ENCODE measurements at regions not wholly inside any gene's neighbourhood (a gene's known extent, or its start where the extent isn't known, plus 50 kb on each side); places are given as distances from the start of the nearest gene placed in this dataset.
A peak's percentile ranks its signal among the peaks of the same experiment; 100 is the strongest.

DNA sequence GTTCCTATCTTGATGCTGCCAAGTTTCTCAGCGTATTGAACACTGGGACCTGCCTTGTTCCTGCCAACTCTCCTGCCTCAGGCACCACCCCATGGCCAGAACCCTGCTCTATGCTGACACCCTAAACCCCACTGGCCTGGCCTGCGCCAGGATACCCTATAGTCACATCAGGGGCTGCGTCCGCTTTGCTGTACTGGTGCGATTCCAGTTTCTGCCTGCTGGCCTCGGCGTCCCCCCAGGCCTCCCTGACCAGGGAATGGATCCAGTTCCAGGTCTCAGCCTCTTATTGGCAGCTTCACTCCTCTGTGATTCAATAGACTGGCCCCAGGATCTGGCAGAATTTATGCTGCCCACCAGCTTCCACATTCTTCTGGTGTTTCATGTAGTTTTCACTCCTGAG, 55.0 kb downstream of the GPR6 start:
- no peak for DNase-seq

DNA sequence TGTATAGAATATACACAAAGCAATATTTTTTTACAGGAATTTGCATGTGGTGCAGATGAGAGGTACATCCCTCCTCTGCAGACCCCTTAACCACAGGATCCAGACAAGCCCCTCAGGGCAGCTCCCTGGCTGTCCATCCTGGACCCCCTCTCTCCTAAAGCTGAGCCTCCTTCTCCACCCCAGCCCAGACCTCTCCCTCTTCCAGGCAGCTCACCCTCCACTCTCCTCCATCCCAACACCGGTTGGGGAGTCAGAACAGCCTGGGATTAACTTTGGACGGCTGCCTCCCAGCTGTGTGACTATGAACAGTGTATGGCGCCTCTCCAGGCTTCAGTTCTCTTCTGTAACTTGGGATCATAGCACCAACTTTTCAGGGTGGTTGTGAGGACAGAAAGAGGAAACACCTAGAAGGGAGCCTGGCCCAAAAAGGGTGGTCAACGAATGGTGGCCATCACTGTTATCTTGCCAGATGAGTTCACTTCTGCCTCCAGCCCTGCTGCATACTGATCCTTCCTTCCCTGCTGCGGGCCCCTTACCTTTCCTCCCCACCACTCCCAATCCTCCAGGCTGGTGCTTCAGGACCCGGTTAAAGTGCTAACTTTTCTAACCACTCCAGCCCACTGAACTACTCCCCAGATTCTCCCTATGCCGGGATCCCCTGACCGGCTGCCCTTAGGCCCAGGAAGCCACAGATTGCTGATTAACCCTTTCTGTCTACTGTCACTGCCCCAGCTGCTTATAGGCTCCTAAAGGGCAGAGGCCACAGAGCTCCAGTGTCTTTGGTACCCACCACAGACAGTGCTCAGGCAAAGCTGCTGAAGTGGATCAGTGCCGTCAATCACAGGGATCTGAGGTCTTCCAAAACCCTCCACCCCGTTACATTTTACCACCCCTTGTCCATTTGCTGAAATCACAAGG, 55.9 kb downstream of the GPR6 start:
- DNase-seq: no peak

DNA sequence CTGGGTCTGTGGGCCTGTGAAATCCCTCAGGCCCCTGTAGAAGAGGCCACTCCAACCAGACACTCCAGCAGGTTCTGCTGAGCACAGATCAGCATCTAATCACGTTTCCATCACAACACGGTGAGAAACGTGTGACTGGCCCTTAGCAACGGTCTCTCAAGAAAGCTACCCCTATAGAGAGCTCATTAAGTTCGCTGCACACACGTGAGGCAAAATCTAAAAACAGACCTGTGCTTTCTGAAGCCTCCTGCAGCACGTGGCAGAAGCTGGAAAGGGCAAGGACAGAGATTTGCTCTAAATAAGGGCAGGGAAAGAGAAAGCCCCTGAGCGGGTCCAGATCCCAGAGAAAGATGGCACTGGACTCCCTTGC, 56.5 kb downstream of the GPR6 start:
- DNase-seq: peak in 2 of 58 donors; percentile 8 to 11

DNA sequence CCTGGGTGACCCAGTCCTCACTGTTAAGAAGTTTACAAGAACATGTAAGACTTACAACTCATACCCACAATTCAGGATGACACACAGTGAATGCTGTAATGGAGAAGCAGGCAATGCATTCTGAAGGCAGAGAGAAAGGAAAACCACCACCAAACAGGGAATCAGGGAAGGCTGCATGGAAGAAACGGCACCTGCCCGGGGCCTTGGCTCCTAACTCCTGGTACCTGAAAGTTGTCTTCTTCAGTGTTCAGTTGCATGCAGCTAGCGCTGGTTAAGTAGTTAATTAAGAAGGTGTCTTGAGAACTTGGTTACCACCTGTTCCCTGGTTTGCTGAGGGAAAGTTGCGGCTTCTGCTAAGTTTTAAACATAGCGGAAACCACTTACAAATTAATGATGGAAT, 57.2 kb downstream of the GPR6 start:
- DNase-seq: no peak

DNA sequence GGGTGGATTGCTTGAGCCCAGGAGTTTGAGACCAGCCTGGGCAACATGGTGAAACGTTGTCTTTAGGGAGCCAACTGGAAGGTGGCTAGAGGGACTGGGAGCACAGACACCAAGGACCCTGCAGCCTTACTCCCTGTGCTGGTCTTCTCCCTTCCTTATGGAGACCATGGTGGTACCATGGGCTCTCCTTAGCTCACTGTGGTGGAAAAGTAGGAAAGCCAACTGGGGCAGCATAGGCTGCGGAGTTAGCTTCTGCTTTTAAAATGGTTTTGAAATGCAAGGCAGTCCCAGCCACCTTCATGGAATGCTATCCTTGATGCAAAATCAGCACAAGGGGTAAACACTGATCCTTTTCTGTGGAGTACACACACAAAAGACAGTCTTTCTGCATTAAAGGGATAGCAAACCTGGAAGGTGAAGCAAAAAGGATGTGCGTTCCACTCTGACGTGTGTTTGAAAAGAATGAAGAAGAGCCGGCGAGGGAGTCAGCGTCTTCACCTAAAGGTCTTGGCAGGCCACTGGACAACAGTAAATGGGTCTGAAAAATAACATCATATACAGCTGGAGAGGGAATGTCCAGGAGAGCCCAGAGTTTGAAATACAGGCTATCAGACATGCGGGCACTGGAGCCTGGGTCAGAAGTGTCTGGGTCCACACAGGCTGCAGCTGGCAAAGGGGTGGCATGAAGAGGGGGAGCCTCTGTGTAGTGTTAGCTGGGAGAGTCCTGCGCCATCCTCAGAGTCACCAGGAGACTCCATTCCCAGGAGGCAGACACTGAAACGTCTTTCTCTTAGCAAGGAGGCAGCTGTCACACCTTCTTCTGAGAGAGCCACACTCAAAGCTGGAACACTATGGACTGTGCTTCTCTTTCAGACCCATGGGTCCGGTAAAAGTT, 58.5 kb downstream of the GPR6 start:
- DNase-seq: no peak

DNA sequence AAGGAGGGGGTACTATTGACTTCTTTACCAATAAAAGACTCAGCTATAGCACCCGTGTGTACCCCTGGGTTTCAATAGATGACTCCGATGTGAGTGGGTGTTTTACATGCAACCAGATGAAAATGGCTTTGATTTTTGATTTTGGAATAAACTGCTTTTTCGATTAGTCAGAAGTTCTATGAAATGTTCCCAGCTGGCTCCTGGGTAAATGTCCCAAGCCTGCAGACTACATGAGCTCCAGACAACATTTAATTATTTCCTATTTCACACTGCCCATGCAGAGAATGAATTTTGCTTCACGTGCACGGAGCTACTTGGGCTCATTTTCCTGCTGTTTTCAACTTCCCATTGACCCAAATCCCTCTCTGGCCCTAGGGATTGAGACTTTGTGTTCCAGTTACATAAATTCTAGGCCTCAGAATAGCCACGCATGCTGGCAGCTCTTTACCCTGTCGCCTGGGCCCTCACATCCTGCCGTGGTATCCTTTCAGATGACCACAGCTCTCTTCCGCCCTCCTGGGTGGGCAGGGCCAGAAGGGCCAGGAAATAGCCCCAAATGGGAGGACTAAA, 59.7 kb downstream of the GPR6 start:
- no peak for DNase-seq

DNA sequence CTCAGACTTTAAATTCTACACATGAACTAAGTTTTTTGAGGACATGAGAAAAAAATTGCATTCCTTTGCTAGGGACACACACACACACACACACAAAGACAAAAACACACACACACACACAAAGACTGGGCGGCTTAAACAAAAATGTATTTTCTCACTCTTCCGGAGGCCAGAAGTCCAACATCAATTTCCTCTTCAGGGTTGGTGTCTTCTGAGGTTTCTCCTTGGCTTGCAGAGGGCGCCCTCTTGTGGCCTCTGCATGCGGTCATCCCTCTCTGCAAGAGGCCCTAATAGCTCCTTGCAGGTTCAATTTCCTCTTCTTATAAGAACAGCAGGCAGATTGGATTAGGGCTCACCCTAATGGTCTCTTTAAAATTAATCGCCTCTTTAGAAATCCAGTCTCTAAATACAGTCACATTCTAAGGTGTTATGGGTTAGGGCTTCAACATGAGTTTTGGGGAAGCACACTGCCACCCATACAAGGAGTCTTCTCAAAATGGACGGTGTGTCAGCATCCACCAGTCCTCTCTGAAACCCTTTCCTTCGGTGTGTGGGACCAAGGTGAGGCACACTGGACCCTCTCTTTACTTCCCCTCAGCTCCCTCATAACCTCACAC, 61.4 kb downstream of the GPR6 start:
- DNase-seq: peak in 56 of 58 donors; percentile 8 to 88 (median 64)

DNA sequence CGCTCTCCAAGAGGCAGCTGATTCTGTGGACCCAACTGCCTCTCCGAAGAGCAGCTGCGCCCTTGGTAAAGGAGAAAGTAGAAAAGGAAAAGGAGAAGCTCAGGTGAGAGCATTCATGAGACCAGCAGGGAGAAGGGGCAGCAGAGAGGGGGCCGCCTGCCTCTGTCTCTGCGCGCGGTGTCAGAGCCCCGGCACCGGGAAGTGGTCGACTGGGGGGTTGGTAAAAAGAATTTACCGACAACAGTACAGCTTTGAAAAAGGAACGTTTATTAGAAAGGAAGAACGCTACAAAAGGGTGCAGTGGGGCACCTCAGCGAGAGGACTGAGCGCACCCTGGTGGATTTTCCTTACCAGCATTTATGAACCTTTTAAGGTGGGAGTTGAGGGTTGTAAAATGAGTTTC, 61.9 kb downstream of the GPR6 start:
- DNase-seq: peak in 1 of 58 donors; percentile 32

DNA sequence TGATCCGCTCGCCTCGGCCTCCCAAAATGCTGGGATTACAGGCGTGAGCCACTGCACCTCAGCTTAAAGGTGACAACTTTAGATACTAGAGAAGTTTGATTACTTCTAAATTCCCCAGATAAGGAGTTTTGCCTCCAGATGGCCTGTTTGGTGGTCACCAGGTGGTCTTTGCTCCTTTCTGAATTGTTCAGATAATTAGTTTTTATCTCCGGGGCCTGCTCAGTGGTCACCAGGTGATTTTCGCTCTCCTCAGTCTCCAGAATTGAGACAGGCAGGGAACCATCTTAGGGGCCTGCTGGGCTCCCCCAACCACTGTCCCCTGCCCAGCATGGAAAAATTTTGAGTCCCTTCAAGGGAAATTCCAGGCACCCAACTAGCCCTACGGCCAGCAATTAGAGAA, 62.6 kb downstream of the GPR6 start:
- DNase-seq: no peak

DNA sequence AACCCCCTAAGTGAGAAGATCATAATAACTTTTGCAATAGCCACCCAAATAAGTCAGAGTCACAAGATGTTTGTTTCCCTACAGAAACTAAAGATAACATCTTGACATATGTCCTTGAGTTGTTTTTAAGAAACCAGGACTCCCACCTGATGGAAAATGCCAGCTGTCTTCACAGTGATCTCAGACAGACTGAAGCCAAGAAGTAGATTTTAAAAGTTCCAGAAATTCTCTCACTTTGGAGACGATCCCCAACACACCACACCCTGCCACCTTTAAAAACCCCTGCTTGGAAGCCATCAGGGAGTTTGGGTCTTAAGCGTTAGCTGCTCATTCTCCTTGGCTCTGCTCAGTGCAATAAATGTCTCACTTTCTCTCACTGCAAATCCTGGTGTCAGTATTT, 63.0 kb downstream of the GPR6 start:
- DNase-seq: peak in 3 of 58 donors; percentile 19 to 22 (median 22)

DNA sequence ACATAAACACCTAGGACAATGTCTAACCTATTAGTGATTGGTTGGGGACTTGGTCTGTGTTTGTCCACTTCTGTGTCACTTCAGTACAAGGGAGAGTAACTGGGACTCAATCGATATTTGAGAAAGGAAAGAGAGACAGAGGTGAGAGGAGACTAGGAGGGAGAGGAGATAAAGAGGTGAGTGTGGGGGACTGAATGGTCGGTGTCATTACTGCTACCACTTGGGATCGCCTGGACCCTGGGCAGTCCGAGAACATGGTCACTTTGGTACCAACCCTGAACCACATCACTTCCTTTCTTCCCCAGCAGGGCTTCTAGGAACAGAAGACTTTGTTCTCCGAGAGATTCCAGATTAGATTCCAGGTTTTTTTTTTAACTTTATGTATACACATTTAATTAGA, 63.7 kb downstream of the GPR6 start:
- no peak for DNase-seq

DNA sequence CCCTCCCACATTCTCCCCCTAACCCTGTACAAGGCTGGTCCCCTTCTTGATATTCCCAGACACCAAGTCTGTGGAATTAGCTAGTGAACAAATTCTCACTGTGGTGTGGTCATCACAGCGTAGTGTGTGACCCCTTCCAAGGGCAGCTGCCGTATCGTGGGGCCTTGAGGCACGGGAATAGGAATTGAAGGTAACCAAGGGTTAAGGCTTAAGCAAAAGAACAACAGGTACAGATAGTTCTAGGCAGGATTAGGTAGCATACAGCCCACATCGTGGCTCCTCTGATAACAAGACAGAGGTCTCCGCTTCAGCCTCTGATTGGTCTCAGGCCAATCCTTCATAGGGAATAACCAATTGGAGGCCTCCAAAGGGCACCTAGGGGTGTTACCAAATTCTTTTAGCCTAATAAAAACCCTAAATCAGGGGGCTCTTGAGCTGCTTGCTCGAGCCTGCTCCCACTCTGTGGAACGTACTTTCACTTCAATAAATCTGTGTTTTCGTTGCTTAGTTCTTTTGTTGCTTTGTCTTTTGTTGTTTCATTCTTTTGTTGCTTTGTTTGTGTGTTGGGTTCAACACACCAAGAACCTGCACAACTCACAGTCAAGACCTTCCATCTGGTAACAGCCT, 64.7 kb downstream of the GPR6 start:
- no peak for DNase-seq

DNA sequence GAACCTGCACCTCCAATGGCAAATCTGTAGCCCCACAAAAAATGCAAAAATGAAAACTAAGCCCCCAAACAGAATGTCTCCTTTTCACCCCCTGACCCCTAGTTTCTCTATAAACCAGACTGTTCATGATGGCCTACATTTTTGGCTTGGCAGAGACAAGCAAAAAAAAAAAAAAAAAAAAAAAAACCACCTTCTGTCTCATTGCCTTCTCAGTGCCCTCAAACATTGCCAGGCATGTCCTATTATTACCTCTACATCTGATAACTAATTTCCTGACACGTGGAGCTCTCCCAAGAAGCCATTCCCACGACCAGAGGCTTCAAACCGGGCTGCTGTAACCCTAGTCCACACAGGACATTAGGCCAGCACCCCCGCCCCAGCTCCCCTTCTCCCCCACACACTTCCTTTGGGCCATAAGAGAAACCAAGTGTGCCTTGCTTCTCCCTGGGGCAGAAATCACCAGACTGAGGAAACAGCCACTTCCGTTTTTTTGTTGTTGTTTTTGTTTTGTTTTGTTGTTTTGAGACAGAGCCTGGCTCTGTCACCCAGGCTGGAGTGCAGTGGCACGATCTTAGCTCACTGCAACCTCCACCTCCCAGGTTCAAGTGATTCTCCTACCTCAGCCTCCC, 65.4 kb downstream of the GPR6 start:
- no peak for DNase-seq

DNA sequence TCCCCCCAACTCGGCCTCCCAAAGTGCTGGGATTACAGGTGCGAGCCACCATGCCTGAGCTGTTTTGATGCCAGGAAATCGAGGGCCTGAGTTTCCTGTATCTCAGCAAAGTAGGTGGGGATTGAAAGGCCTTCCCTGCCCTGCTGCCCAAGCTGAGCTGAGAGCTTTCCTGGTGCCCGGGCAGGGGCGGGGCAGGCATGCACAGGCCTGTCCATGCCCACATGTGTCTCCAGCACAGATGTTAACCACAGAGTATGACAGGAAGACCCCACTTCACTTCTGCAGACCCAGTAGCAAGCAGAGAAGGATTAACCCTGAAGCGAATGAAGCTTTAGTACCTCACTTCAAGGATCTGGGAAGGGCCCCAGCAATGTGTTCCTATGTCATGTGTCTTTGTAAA, 66.0 kb downstream of the GPR6 start:
- no peak for DNase-seq

DNA sequence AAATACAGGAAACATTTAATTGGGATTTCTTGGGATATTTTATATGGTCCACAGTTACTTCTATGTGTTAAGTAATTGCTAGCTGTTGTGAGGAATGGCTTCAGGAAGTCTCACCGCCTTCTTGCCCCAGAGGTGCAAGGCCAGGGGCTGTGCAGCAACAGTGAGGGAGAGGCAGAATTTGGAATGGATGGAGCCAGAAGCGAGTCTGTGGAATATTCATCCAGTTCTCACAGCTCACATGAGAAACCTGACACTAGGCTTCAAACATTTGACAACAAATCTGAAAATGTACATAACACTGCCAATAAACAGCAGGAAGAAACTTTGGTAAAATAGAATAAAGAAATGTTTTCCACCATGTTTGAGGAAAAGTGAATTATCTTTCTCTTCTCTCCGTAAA, 66.5 kb downstream of the GPR6 start:
- no peak for DNase-seq

DNA sequence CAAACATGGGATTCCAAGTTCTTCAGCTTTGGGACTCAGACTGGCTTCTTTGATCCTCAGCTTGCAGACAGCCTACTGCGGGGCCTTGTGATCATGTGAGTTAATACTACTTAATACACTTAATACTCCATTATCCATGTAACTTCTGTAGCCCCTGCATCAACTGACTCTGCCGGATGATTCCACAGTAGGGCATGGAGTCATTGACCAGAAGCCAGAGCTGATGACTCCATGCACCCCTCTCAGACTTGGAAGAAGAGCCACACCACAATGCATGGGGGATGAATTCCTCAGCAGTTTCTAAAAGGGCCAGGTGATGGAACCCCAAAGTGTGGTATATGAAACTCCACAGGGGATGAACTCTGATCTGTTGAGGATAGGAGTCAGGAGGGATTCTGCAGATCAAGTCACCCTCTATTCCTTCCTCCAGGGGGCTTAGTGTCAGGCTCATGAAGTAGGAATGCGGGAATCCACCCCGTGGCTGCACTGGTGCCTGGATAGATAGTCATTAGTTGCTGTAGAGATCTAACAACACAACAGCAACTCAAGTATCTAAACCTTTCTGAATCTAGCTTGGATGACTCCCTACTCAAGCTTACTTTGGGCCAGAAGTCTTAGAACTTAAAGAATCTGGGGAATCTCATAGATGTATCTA, 70.2 kb downstream of the GPR6 start:
- DNase-seq: no peak

DNA sequence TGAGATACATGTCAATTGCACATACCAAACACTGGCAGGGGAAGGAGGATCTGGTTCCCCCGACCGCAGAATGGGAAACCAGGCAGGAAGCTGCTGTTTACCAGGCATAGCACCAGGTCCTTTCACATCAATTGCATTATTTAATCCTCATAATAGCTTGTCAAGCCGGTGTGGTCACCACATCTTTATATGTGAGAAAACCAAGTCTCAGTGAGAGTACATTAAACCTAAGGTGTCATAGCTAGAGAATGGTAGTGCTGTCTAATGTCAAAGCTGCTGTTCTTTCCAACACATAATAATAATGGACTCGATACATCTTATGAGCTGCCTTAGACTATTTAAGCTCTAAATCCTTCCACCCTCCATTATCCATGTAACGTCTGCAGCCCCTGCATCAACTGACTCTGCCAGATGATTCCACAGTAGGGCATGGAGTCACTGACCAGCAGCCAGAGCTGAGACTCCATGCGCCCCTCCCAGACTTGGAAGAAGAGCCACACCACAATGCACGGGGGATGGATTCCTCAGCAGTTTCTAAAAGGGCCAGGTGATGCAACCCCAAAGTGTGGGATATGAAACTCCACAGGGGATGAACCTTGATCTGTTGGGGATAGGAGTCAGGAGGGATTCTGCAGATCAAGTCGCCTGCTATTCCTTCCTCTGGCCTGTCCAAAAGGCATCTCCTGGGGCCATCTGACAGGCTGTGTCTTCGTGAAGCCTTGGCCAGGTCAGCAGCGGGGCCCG, 71.8 kb downstream of the GPR6 start:
- no peak for DNase-seq
